Smooth muscle cell (in vitro differentiated cells): ENCODE measurements at regions not wholly inside any gene's neighbourhood (a gene's known extent, or its start where the extent isn't known, plus 50 kb on each side); places are given as distances from the start of the nearest gene placed in this dataset.
"Not testable (repeated sequence)": the region's sequence is repeated elsewhere in the genome, so short reads cannot be mapped to it uniquely, and the experiment has no call there.

Source experiments
- DNase-seq: peaks from one replicate; lab custom pipeline; 2025; ENCODE audit not compliant: unreplicated experiment; lab: John Stamatoyannopoulos, UW
- H2AFZ ChIP-seq: fragments of 200-600 bp; sonication (generic); 2 replicates; pipeline ENCODE4 v1.6.0; 2016; ENCODE audit warnings: antibody characterized with exemption, low read depth, mild to moderate bottlenecking
- H3F3A ChIP-seq: fragments of 200-600 bp; sonication (generic); 2 replicates; pipeline ENCODE4 v1.6.0; 2017; ENCODE audit warnings: antibody characterized with exemption, low read depth
- H3K27ac ChIP-seq: fragments of 200-600 bp; sonication (generic); 2 replicates; pipeline ENCODE4 v1.5.1; 2016; ENCODE audit warnings: low read depth, mild to moderate bottlenecking
- H3K27me3 ChIP-seq: fragments of 200-600 bp; sonication (generic); 2 replicates; pipeline ENCODE4 v1.6.1; 2016; ENCODE audit warnings: low read depth, mild to moderate bottlenecking
- H3K36me3 ChIP-seq: fragments of 200-600 bp; sonication (generic); 2 replicates; pipeline ENCODE4 v1.5.1; 2016; ENCODE audit warnings: low read depth
- H3K4me1 ChIP-seq: fragments of 200-600 bp; sonication (generic); 2 replicates; pipeline ENCODE4 v1.5.1; 2016; ENCODE audit warnings: low read depth
- H3K4me2 ChIP-seq: fragments of 200-600 bp; sonication (generic); 2 replicates; pipeline ENCODE4 v1.6.0; 2016; ENCODE audit warnings: mild to moderate bottlenecking
- H3K4me3 ChIP-seq: fragments of 200-600 bp; sonication (generic); 2 replicates; pipeline ENCODE4 v1.5.1; 2016; ENCODE audit warnings: mild to moderate bottlenecking
- H3K79me2 ChIP-seq: fragments of 200-600 bp; sonication (generic); 2 replicates; pipeline ENCODE4 v1.6.0; 2016; ENCODE audit warnings: low read depth, mild to moderate bottlenecking
- H3K9ac ChIP-seq: fragments of 200-600 bp; sonication (generic); 2 replicates; pipeline ENCODE4 v1.6.0; 2016; ENCODE audit warnings: low read depth
- H3K9me3 ChIP-seq: fragments of 200-600 bp; sonication (generic); replicated peaks from 2 replicates; pipeline ENCODE4 v1.5.1; 2016; ENCODE audit warnings: low read depth
- H4K20me1 ChIP-seq: fragments of 200-600 bp; sonication (generic); 2 replicates; pipeline ENCODE4 v1.6.0; 2016; ENCODE audit warnings: low read depth
- WGBS: methylation state at CpG from one replicate; pipeline ENCODE4 v1.1.7; 2016; ENCODE audit warnings: low lambda C conversion rate; 5-methylcytosine and 5-hydroxymethylcytosine counted together
- TF ChIP-seq, protein P1 (sequence below): fragments of 200-600 bp; sonication (generic); IDR thresholded peaks from 2 replicates; pipeline ENCODE4 v1.5.1; 2017; ENCODE audit warnings: borderline replicate concordance, mild to moderate bottlenecking, antibody characterized with exemption; ENCODE audit not compliant: insufficient read depth, poor library complexity, severe bottlenecking

DNA sequence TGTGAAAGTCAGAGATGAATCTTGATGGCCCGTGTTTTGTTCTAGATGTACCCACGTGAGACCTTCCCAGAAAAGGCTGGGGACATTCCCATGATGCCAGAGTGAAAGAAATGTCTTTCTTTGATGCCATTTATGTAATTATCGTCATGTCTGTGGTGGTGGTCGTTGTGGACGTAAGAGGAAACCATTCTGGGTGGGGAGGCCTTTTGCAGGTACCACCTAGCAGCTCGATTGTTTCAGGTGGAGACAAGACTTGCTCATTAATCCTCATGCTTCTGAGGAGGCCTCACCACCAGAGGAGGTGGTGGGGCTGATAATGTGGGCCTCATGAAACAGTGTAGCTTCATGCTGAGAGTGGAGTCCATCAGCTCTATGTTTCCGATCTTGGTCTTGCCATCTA is 58.1 kb upstream of the USP3 start:
- WGBS: 80% methylated on average over 7 of the region's 7 CpGs
- Histone ChIP-seq H4K20me1 (no peaks in the 10 kb centered on the region), H3K4me2 (no peak overlapping the region), H3K4me1 (no peaks in the 10 kb centered on the region), H3K79me2 (no peaks in the 10 kb centered on the region), H3K9ac (no peak overlapping the region), H3K36me3 (no peaks in the 10 kb centered on the region), H3K27me3 (no peaks in the 10 kb centered on the region), H3K4me3 (no peak overlapping the region), H3K27ac (no peak overlapping the region), H3F3A (no peaks in the 10 kb centered on the region), H2AFZ (no peak overlapping the region), H3K9me3 (no peaks in the 10 kb centered on the region)
- no peak for DNase-seq
- TF ChIP-seq, protein P1, sequence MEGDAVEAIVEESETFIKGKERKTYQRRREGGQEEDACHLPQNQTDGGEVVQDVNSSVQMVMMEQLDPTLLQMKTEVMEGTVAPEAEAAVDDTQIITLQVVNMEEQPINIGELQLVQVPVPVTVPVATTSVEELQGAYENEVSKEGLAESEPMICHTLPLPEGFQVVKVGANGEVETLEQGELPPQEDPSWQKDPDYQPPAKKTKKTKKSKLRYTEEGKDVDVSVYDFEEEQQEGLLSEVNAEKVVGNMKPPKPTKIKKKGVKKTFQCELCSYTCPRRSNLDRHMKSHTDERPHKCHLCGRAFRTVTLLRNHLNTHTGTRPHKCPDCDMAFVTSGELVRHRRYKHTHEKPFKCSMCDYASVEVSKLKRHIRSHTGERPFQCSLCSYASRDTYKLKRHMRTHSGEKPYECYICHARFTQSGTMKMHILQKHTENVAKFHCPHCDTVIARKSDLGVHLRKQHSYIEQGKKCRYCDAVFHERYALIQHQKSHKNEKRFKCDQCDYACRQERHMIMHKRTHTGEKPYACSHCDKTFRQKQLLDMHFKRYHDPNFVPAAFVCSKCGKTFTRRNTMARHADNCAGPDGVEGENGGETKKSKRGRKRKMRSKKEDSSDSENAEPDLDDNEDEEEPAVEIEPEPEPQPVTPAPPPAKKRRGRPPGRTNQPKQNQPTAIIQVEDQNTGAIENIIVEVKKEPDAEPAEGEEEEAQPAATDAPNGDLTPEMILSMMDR: no peak

DNA sequence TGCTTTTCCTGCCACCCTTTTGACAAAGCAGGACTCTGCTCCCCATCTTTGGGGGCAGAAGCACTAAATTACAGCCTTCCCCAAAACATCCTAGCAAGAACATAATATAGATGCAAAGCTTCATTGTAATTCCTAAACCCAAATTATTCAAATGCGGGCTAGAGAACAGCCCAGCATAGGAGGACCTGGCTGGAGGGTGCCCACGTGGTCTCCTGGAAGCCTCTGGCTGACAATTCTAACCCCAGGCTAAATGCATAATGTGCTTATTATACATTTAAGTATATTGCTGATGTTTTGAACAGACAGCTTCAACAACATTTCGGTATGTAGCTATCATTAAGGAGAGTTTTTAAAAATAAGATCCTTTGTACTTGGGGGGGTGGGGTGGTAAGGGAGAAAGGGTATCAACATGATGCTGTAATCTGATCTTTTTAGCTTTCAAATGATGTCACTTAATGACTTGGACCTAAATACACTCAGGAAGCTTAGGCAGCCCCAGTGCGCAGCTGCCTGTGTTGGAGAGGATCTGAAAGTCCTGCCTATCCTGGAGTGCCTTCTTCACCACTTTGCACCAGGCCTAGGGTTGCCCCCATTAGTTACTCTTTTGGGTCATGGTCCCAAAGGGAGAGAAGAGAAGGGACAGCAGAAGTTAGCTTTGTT is 57.2 kb upstream of the USP3 start:
- no peak overlapping the region for H2AFZ ChIP-seq
- no peaks in the 10 kb centered on the region for H3F3A ChIP-seq
- no peak overlapping the region for H3K4me2 ChIP-seq
- H3K4me3 ChIP-seq: no peak overlapping the region
- no peaks in the 10 kb centered on the region for H3K9me3 ChIP-seq
- H3K4me1 ChIP-seq: no peaks in the 10 kb centered on the region
- H3K27me3 ChIP-seq: no peaks in the 10 kb centered on the region
- no peaks in the 10 kb centered on the region for H3K79me2 ChIP-seq
- TF ChIP-seq, protein P1: no peak
- H3K36me3 ChIP-seq: no peaks in the 10 kb centered on the region
- DNase-seq: no peak
- WGBS: 70% methylated on average over 4 of the region's 4 CpGs
- H4K20me1 ChIP-seq: no peaks in the 10 kb centered on the region
- H3K27ac ChIP-seq: no peak overlapping the region
- no peak overlapping the region for H3K9ac ChIP-seq

DNA sequence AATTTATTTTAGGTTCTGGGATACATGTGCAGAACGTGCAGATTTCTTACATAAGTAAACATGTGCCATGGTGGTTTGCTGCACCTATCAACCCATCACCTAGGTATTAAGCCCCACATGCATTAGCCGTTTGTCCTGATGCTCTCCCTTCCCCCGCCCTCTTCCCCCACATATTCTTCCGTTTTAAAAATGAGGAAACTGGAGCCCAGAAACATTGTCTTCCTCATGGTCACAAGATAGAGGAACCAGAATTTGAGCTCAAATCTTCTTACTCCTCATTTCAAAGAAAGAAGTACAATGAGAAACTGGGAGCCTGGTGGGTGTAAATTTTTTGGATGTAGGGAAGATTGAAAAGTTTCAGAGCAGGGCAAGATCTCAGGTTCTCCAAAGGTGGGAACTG is 56.1 kb upstream of the USP3 start:
- WGBS: 83% methylated on average over 4 of the region's 4 CpGs
- Histone ChIP-seq H3K4me3 (no peak overlapping the region), H3F3A (no peaks in the 10 kb centered on the region), H3K27ac (no peak overlapping the region), H3K79me2 (no peaks in the 10 kb centered on the region), H3K9ac (no peak overlapping the region), H2AFZ (no peak overlapping the region), H3K4me2 (no peak overlapping the region), H3K4me1 (no peaks in the 10 kb centered on the region), H3K27me3 (no peaks in the 10 kb centered on the region), H3K36me3 (no peaks in the 10 kb centered on the region), H3K9me3 (no peaks in the 10 kb centered on the region), H4K20me1 (no peaks in the 10 kb centered on the region)
- DNase-seq: no peak
- TF ChIP-seq, protein P1: no peak

DNA sequence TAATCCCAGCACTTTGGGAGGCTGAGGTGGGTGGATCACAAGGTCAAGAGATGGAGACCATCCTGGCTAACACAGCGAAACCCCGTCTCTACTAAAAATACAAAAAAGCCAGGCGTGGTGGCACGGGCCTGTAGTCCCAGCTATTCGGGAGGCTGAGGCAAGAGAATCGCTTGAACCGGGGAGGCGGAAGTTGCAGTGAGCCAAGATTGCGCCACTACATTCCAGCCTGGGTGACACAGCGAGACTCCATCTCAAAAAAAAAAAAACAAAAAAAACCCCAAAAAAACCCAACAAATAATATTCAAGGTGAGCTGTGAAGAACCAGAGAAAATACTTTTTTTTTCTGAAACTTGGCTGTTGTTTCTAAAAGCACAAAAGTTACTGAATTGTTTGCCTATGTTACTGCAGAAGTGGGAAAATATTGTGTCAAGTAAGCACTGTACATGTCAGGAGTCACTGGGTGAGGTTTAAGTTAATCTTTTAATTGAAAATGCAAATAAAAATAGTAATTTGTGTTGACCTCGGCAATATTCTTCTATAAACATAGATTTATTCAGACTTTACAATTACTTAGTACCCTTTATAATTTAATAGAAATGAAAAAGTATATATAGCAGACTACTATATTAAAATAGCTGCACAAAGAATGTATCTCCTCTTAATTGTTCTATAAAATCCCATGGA is 55.4 kb upstream of the USP3 start:
- not testable (repeated sequence) for H3F3A ChIP-seq, H3K4me2 ChIP-seq, H3K27ac ChIP-seq, H3K9me3 ChIP-seq, H4K20me1 ChIP-seq, H3K36me3 ChIP-seq, H3K9ac ChIP-seq, H3K4me1 ChIP-seq, H2AFZ ChIP-seq, DNase-seq, H3K27me3 ChIP-seq, H3K79me2 ChIP-seq, H3K4me3 ChIP-seq
- 93% methylated on average over 11 of the region's 11 CpGs for WGBS
